GM19351 (cell line): ENCODE measurements at regions not wholly inside any gene's neighbourhood (a gene's known extent, or its start where the extent isn't known, plus 50 kb on each side); places are given as distances from the start of the nearest gene placed in this dataset.
"Not testable (repeated sequence)": the region's sequence is repeated elsewhere in the genome, so short reads cannot be mapped to it uniquely, and the experiment has no call there.

Experiments used
- ATAC-seq: cut with Tn5 transposase; IDR thresholded peaks from one replicate; pipeline ENCODE4 v1.9.1; 2021; ENCODE audit warnings: mild to moderate bottlenecking, moderate library complexity; ENCODE audit not compliant: unreplicated experiment

GRCh38 chr6:27827477-27827876 lies 84.7 kb downstream of the OR2B2 start:
- ATAC-seq, result not testable (repeated sequence)

- ATAC-seq, result not testable (repeated sequence)
Measured at GRCh38 chr6:27826612-27826985, 85.6 kb downstream of the OR2B2 start.

GRCh38 chr6:27825848-27826611 lies 86.2 kb downstream of the OR2B2 start:
- ATAC-seq, result not testable (repeated sequence)

GRCh38 chr6:27825025-27825793 lies 87.0 kb downstream of the OR2B2 start:
- ATAC-seq, result peak; percentile 10

GRCh38 chr6:27824211-27825024 lies 87.8 kb downstream of the OR2B2 start:
- peak; percentile 64 for ATAC-seq

GRCh38 chr6:27823714-27824210 lies 88.4 kb downstream of the OR2B2 start:
- ATAC-seq, result peak; percentile 70

GRCh38 chr6:27816906-27817305 lies 95.3 kb downstream of the OR2B2 start:
- ATAC-seq, result no peak

- ATAC-seq, result peak; percentile 51
Measured at GRCh38 chr6:27814665-27815424, 97.4 kb downstream of the OR2B2 start.

- ATAC-seq, result peak; percentile 14
Measured at GRCh38 chr6:27814415-27814664, 97.9 kb downstream of the OR2B2 start.

GRCh38 chr6:27812805-27813492 lies 99.2 kb downstream of the OR2B2 start:
- ATAC-seq, result no peak

- no peak for ATAC-seq
Measured at GRCh38 chr6:27812078-27812804, 100.0 kb downstream of the OR2B2 start.

- no peak for ATAC-seq
Measured at GRCh38 chr6:27811451-27811772, 100.8 kb downstream of the OR2B2 start.

- no peak for ATAC-seq
Measured at GRCh38 chr6:27810768-27811450, 101.3 kb downstream of the OR2B2 start.

- peak; percentile 26 for ATAC-seq
Measured at GRCh38 chr6:27809939-27810767, 102.0 kb downstream of the OR2B2 start.

- no peak for ATAC-seq
Measured at GRCh38 chr6:27809067-27809938, 102.9 kb downstream of the OR2B2 start.

GRCh38 chr6:27808242-27809066 lies 103.7 kb downstream of the OR2B2 start:
- ATAC-seq, result peak; percentile 4
